A549 (cell line): ENCODE measurements at regions not wholly inside any gene's neighbourhood (a gene's known extent, or its start where the extent isn't known, plus 50 kb on each side); places are given as distances from the start of the nearest gene placed in this dataset.
"Not testable (repeated sequence)": the region's sequence is repeated elsewhere in the genome, so short reads cannot be mapped to it uniquely, and the experiment has no call there.

Experiments used
- ATAC-seq, 2 experiments: fragments of 200-7000 bp in 1 of 2; fragments of >200 bp in 1 of 2; cut with Nextera tagmentation in 1 of 2; cut with Tn5 transposase in 1 of 2; 3 replicates each; pipeline versions ENCODE4 v1.8.0 to v1.9.1; 2018 to 2020; ENCODE audit warnings: mild to moderate bottlenecking in 1 of 2, moderate library complexity in 1 of 2
- CTCF ChIA-PET: fragments of 300-600 bp; sonication (Branson Sonifier 250); formaldehyde crosslinking; extraction: SDS; loops from one replicate; lab custom pipeline; 2021; ENCODE audit warnings: antibody characterized with exemption, inconsistent platforms; lab: Yijun Ruan, JAX
- POLR2A ChIA-PET: fragments of 350-600 bp; formaldehyde crosslinking; extraction: SDS; loops from one replicate; lab custom pipeline; 2021; ENCODE audit warnings: antibody characterized with exemption, inconsistent platforms; lab: Yijun Ruan, JAX
- DNase-seq, 2 experiments: peaks; one replicate each; pipeline versions ENCODE4 v3.0.0 to v3.0.0-alpha.2; 2011 to 2016; ENCODE audit warnings: low read depth in 1 of 2, low spot score in 1 of 2
- FAIRE-seq: peaks from 2 replicates; lab custom pipeline; 2011; peaks lifted over from hg19 to GRCh38; lab: Jason Lieb, UNC
- H3K27ac ChIP-seq, 2 experiments: fragments of >200 bp; sonication (Bioruptor Twin); formaldehyde crosslinking; 3 replicates each; pipeline ENCODE4 v1.5.1; 2016 to 2017
- H3K4me1 ChIP-seq: fragments of >200 bp; sonication (Bioruptor Twin); formaldehyde crosslinking; 3 replicates; pipeline ENCODE4 v1.6.1; 2016
- H3K4me2 ChIP-seq: fragments of >200 bp; sonication (Bioruptor Twin); formaldehyde crosslinking; 3 replicates; pipeline ENCODE4 v1.6.1; 2016
- H3K4me3 ChIP-seq: fragments of >200 bp; sonication (Bioruptor Twin); formaldehyde crosslinking; 3 replicates; pipeline ENCODE4 v1.5.1; 2016
- H3K9me3 ChIP-seq: fragments of >200 bp; sonication (Bioruptor Twin); formaldehyde crosslinking; 3 replicates; pipeline ENCODE4 v1.6.1; 2016
- BHLHE40 ChIP-seq: IDR thresholded peaks from 2 replicates; pipeline ENCODE4 v1.6.1; 2012; ENCODE audit warnings: low read depth, low read length, inconsistent platforms
- CBX2 ChIP-seq: fragments of 200-600 bp; sonication (generic); IDR thresholded peaks from 2 replicates; pipeline ENCODE4 v1.6.1; 2016; ENCODE audit warnings: low read depth, mild to moderate bottlenecking, borderline replicate concordance
- CBX8 ChIP-seq: fragments of 200-600 bp; sonication (generic); IDR thresholded peaks from 2 replicates; pipeline ENCODE4 v1.6.1; 2016
- CTCF ChIP-seq: fragments of >200 bp; sonication (Bioruptor Twin); formaldehyde crosslinking; IDR thresholded peaks from 3 replicates; pipeline ENCODE4 v1.5.1; 2016
- E2F6 ChIP-seq: IDR thresholded peaks from 2 replicates; pipeline ENCODE4 v1.6.1; 2012; ENCODE audit warnings: low read depth, borderline replicate concordance
- FOSL2 ChIP-seq, 2 experiments: fragments of 450-650 bp in 1 of 2; fragments of >200 bp in 1 of 2; sonication (Bioruptor Twin) in 1 of 2; formaldehyde crosslinking; IDR thresholded peaks; 2 replicates each; pipeline versions ENCODE4 v1.5.0 to v1.6.1; 2016 to 2020; ENCODE audit warnings: mild to moderate bottlenecking in 1 of 2, moderate library complexity in 1 of 2
- GATA3 ChIP-seq: IDR thresholded peaks from 2 replicates; pipeline ENCODE4 v1.6.1; 2012; ENCODE audit warnings: borderline replicate concordance
- HDAC2 ChIP-seq: fragments of 200-600 bp; sonication (generic); IDR thresholded peaks from 2 replicates; pipeline ENCODE4 v1.6.1; 2016
- HMGXB4 ChIP-seq: fragments of 250-450 bp; sonication (Bioruptor Pico); IDR thresholded peaks from 2 replicates; pipeline ENCODE4 v1.5.0; 2021; ENCODE audit warnings: mild to moderate bottlenecking, moderate library complexity, borderline replicate concordance
- JUN ChIP-seq, 2 experiments: fragments of >200 bp; sonication (Bioruptor Twin); formaldehyde crosslinking; IDR thresholded peaks; 2 replicates in 1 of 2; 3 replicates in 1 of 2; pipeline ENCODE4 v1.6.1; 2016 to 2017
- MAFK ChIP-seq: fragments of 450-650 bp; IDR thresholded peaks from 2 replicates; pipeline ENCODE4 v1.6.1; 2014; ENCODE audit not compliant: partially characterized antibody
- NR3C1 ChIP-seq: fragments of >200 bp; sonication (Bioruptor Twin); formaldehyde crosslinking; IDR thresholded peaks from 3 replicates; pipeline ENCODE4 v1.6.1; 2017
- POLR2AphosphoS2 ChIP-seq: conservative IDR thresholded peaks from 2 replicates; pipeline ENCODE4 v1.6.1; 2012; ENCODE audit warnings: low read length, improper control_type of control experiment, inconsistent platforms
- RCOR1 ChIP-seq: fragments of 150-350 bp; IDR thresholded peaks from 2 replicates; pipeline ENCODE4 v1.6.1; 2014; ENCODE audit warnings: antibody characterized with exemption, low read length, low read depth
- SMC3 ChIP-seq: fragments of >200 bp; sonication (Bioruptor Twin); formaldehyde crosslinking; IDR thresholded peaks from 3 replicates; pipeline ENCODE4 v1.6.1; 2018; ENCODE audit warnings: inconsistent platforms
- TP53 ChIP-seq: fragments of 250-450 bp; sonication (Bioruptor Pico); IDR thresholded peaks from 2 replicates; pipeline ENCODE4 v1.5.0; 2021; ENCODE audit warnings: mild to moderate bottlenecking, moderate library complexity
- ZFP36 ChIP-seq: fragments of 450-650 bp; IDR thresholded peaks from 2 replicates; pipeline ENCODE4 v1.6.1; 2014; ENCODE audit warnings: borderline replicate concordance; ENCODE audit not compliant: partially characterized antibody
- WGBS: methylation state at CpG from one replicate; pipeline ENCODE4 v1.1.6; 2017; ENCODE audit errors: missing lambda C conversion rate; 5-methylcytosine and 5-hydroxymethylcytosine counted together
- TF ChIP-seq, protein P1 (sequence below): IDR thresholded peaks from 2 replicates; pipeline ENCODE4 v1.6.1; 2012

GRCh38 chr10:52502237-52502636 lies 188.2 kb downstream of the DKK1 start:
- Histone ChIP-seq H3K4me3 (no peak overlapping the region), H3K4me2 (no peak overlapping the region), H3K27ac (no peak overlapping the region), H3K4me1 (no peaks in the 10 kb centered on the region), H3K9me3 (0 out of 3 replicates have a peak, but pooled peaks cover 2% of the 10 kb centered on the region)
- FAIRE-seq = no peak
- no peak for ATAC-seq
- no peak for TF ChIP-seq HMGXB4 (CRISPR knock-in tag)
- TF ChIP-seq CBX8 = no peak
- TF ChIP-seq, protein P1, sequence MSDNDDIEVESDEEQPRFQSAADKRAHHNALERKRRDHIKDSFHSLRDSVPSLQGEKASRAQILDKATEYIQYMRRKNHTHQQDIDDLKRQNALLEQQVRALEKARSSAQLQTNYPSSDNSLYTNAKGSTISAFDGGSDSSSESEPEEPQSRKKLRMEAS = no peak
- TF ChIP-seq E2F6 = no peak
- TF ChIP-seq SMC3 = no peak
- TF ChIP-seq GATA3 = no peak
- no peak for TF ChIP-seq JUN (IDR thresholded peaks at IDR 0.05)
- TF ChIP-seq NR3C1 = no peak
- no peak for TF ChIP-seq HDAC2
- TF ChIP-seq TP53 (CRISPR knock-in tag) = no peak
- ChIA-PET POLR2A (no interaction called here), CTCF (interaction anchor here (1.0 kb wide), 1 partner anchor 194 kb away, joined by 3 read pairs; no protein-coding TSS in a partner anchor)
- no peak for DNase-seq
- WGBS = 74% methylated on average over 2 of the region's 2 CpGs

DNA sequence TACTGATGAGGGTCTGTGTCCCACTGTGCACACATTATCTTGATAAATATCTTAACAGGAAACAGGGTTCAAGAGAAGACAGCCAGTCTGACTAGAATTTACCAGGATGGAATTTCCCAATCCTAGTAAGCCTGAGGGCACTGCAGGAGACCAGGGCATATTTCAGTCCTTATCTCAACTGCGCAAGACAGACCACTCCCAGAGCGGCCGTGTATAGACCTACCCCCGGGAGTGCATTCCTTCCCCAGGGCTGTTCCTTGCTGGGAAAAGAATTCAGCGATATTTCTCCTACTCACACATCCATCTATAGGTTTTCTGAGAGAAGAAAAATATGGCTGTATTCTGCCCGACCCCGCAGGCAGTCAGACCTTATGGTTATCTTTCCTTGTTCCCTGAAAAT lies 191.3 kb downstream of the DKK1 start:
- WGBS = 69% methylated on average over 7 of the region's 7 CpGs
- H3K4me2 ChIP-seq, POLR2A ChIA-PET, CTCF ChIA-PET, DNase-seq, H3K4me3 ChIP-seq, FAIRE-seq, H3K4me1 ChIP-seq, H3K27ac ChIP-seq, ATAC-seq: not testable (repeated sequence)
- H3K9me3 ChIP-seq = peaks cover 22% of the 10 kb centered on the region; the same call in 2 of the 3 replicates

DNA sequence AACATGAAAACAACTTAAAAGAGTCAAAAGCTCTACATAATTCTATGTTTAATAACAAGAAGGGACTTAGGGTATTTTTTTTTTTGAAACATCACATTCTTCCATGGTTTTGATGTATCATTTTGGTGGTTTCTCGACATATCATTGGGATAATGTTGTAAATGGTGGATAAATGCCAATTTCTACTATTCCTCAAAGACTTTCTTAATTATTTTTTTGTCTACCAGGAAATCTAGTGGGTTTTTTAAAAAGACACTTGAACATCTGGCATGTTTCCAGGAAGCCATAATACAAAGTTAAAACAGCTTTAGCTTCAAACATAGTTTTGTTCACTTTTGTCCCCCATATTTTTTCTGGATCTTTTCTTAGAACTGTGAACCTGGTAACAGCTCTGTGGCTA lies 200.4 kb downstream of the DKK1 start:
- DNase-seq (no peak), ATAC-seq (no peak), FAIRE-seq (no peak)
- no peak overlapping the region for H3K4me3 ChIP-seq
- H3K4me2 ChIP-seq = no peak overlapping the region
- WGBS = 4% methylated on average over 1 of the region's 1 CpG
- peaks cover 7% of the 10 kb centered on the region; the same call in 2 of the 3 replicates for H3K4me1 ChIP-seq
- H3K27ac ChIP-seq = no peak overlapping the region
- ChIA-PET CTCF (no interaction called here), POLR2A (no interaction called here)
- TF ChIP-seq FOSL2 (IDR thresholded peaks at IDR 0.05) = no peak
- TF ChIP-seq FOSL2 (CRISPR knock-in tag; IDR thresholded peaks at IDR 0.05) = no peak
- no peak for TF ChIP-seq NR3C1
- TF ChIP-seq POLR2AphosphoS2 = no peak
- no peak for TF ChIP-seq BHLHE40
- TF ChIP-seq, protein P1 = no peak
- TF ChIP-seq RCOR1 = no peak
- no peak for TF ChIP-seq HDAC2
- no peak for TF ChIP-seq CBX2
- TF ChIP-seq ZFP36 = no peak
- no peak for TF ChIP-seq HMGXB4 (CRISPR knock-in tag)
- TF ChIP-seq CTCF = no peak
- no peak for TF ChIP-seq MAFK
- peaks cover 19% of the 10 kb centered on the region for H3K9me3 ChIP-seq
